ENCODE measurements at regions not wholly inside any gene's neighbourhood (a gene's known extent, or its start where the extent isn't known, plus 50 kb on each side); places are given as distances from the start of the nearest gene placed in this dataset.

- Histone ChIP-seq H3K27me3 (ENCODE audit: insufficient read depth, low read length) (no peaks in the 10 kb centered on the region), H3K79me2 (ENCODE audit: control insufficient read depth, insufficient read depth, low read length, poor library complexity) (no peaks in the 10 kb centered on the region), H3K9me3 (ENCODE audit: insufficient read depth, low read depth, low read length) (peaks cover 2% of the 10 kb centered on the region), H3K79me1 (ENCODE audit: low read length) (no peaks in the 10 kb centered on the region), H3K14ac (ENCODE audit: low read length) (no peak overlapping the region), H3K4ac (ENCODE audit: low read depth, low read length) (no peak overlapping the region), H2BK5ac (ENCODE audit: low read depth, low read length, poor library complexity) (no peak overlapping the region), H4K91ac (ENCODE audit: low read depth, low read length) (no peak overlapping the region), H2BK120ac (ENCODE audit: insufficient read depth, low read length, poor library complexity) (no peak overlapping the region), H3K27ac (ENCODE audit: low read depth, low read length) (no peak overlapping the region), H4K8ac (ENCODE audit: low read depth, low read length) (no peak overlapping the region), H3K18ac (ENCODE audit: low read length) (no peak overlapping the region), H2BK12ac (ENCODE audit: low read length) (no peak overlapping the region), H3K4me1 (ENCODE audit: control insufficient read depth in 1 of 2, insufficient read depth in 2 of 2, low read length in 2 of 2) (peaks cover 2 to 4% of the 10 kb centered on the region in 2 experiments), H3K36me3 (ENCODE audit: control insufficient read depth in 1 of 2, insufficient read depth in 2 of 2, low read length in 2 of 2) (no peaks in the 10 kb centered on the region), H2AFZ (ENCODE audit: insufficient read depth, low read length, poor library complexity) (no peak overlapping the region), H4K12ac (ENCODE audit: low read depth, low read length) (no peak overlapping the region), H3K9ac (ENCODE audit: low read length) (no peak overlapping the region), H3K23ac (ENCODE audit: low read length) (no peak overlapping the region), H3K4me2 (ENCODE audit: low read length) (no peak overlapping the region), H2AK5ac (ENCODE audit: low read length) (no peak overlapping the region), H3K4me3 (ENCODE audit: low read depth, low read length) (no peak overlapping the region)
- no peak for DNase-seq
- WGBS (ENCODE audit: extremely low coverage, insufficient coverage, insufficient read length) = no CpG with 5 or more reads among the region's 3 CpGs
Observed at GRCh38 chr1:168401341-168401740, 120.7 kb downstream of the TBX19 start.

GRCh38 chr1:168400139-168400538 is 119.5 kb downstream of the TBX19 start:
- H3K27ac ChIP-seq (ENCODE audit: low read depth, low read length) = no peak overlapping the region
- no peak for DNase-seq
- H2AK5ac ChIP-seq (ENCODE audit: low read length) = no peak overlapping the region
- H2BK12ac ChIP-seq (ENCODE audit: low read length) = no peak overlapping the region
- no peak overlapping the region for H3K9ac ChIP-seq (ENCODE audit: low read length)
- peaks cover 2 to 4% of the 10 kb centered on the region in 2 experiments for H3K4me1 ChIP-seq (ENCODE audit: control insufficient read depth in 1 of 2, insufficient read depth in 2 of 2, low read length in 2 of 2)
- no peak overlapping the region for H4K91ac ChIP-seq (ENCODE audit: low read depth, low read length)
- no peaks in the 10 kb centered on the region for H3K79me2 ChIP-seq (ENCODE audit: control insufficient read depth, insufficient read depth, low read length, poor library complexity)
- no peak overlapping the region for H3K4me3 ChIP-seq (ENCODE audit: low read depth, low read length)
- H4K12ac ChIP-seq (ENCODE audit: low read depth, low read length) = no peak overlapping the region
- peaks cover 2% of the 10 kb centered on the region for H3K9me3 ChIP-seq (ENCODE audit: insufficient read depth, low read depth, low read length)
- no peak overlapping the region for H2AFZ ChIP-seq (ENCODE audit: insufficient read depth, low read length, poor library complexity)
- WGBS (ENCODE audit: extremely low coverage, insufficient coverage, insufficient read length) = no CpG with 5 or more reads among the region's 1 CpG
- H3K18ac ChIP-seq (ENCODE audit: low read length) = no peak overlapping the region
- no peak overlapping the region for H3K4ac ChIP-seq (ENCODE audit: low read depth, low read length)
- no peak overlapping the region for H3K23ac ChIP-seq (ENCODE audit: low read length)
- no peak overlapping the region for H2BK120ac ChIP-seq (ENCODE audit: insufficient read depth, low read length, poor library complexity)
- H3K79me1 ChIP-seq (ENCODE audit: low read length) = no peaks in the 10 kb centered on the region
- no peak overlapping the region for H3K14ac ChIP-seq (ENCODE audit: low read length)
- no peak overlapping the region for H2BK5ac ChIP-seq (ENCODE audit: low read depth, low read length, poor library complexity)
- H3K27me3 ChIP-seq (ENCODE audit: insufficient read depth, low read length) = no peaks in the 10 kb centered on the region
- H3K4me2 ChIP-seq (ENCODE audit: low read length) = no peak overlapping the region
- H4K8ac ChIP-seq (ENCODE audit: low read depth, low read length) = no peak overlapping the region
- no peaks in the 10 kb centered on the region for H3K36me3 ChIP-seq (ENCODE audit: control insufficient read depth in 1 of 2, insufficient read depth in 2 of 2, low read length in 2 of 2)

GRCh38 chr1:168397806-168398205 is 117.1 kb downstream of the TBX19 start:
- Histone ChIP-seq H2BK120ac (ENCODE audit: insufficient read depth, low read length, poor library complexity) (no peak overlapping the region), H2BK12ac (ENCODE audit: low read length) (no peak overlapping the region), H2AK5ac (ENCODE audit: low read length) (no peak overlapping the region), H3K23ac (ENCODE audit: low read length) (no peak overlapping the region), H3K27me3 (ENCODE audit: insufficient read depth, low read length) (no peaks in the 10 kb centered on the region), H3K9me3 (ENCODE audit: insufficient read depth, low read depth, low read length) (peaks cover 2% of the 10 kb centered on the region), H2BK5ac (ENCODE audit: low read depth, low read length, poor library complexity) (no peak overlapping the region), H3K36me3 (ENCODE audit: control insufficient read depth in 1 of 2, insufficient read depth in 2 of 2, low read length in 2 of 2) (no peaks in the 10 kb centered on the region), H3K4ac (ENCODE audit: low read depth, low read length) (no peak overlapping the region), H3K9ac (ENCODE audit: low read length) (no peak overlapping the region), H3K14ac (ENCODE audit: low read length) (no peak overlapping the region), H4K8ac (ENCODE audit: low read depth, low read length) (no peak overlapping the region), H3K79me1 (ENCODE audit: low read length) (no peaks in the 10 kb centered on the region), H3K4me3 (ENCODE audit: low read depth, low read length) (no peak overlapping the region), H3K79me2 (ENCODE audit: control insufficient read depth, insufficient read depth, low read length, poor library complexity) (no peaks in the 10 kb centered on the region), H3K4me1 (ENCODE audit: control insufficient read depth in 1 of 2, insufficient read depth in 2 of 2, low read length in 2 of 2) (peaks cover 2 to 4% of the 10 kb centered on the region in 2 experiments), H3K4me2 (ENCODE audit: low read length) (no peak overlapping the region), H2AFZ (ENCODE audit: insufficient read depth, low read length, poor library complexity) (no peak overlapping the region), H4K91ac (ENCODE audit: low read depth, low read length) (no peak overlapping the region), H3K27ac (ENCODE audit: low read depth, low read length) (no peak overlapping the region), H3K18ac (ENCODE audit: low read length) (no peak overlapping the region), H4K12ac (ENCODE audit: low read depth, low read length) (no peak overlapping the region)
- WGBS (ENCODE audit: extremely low coverage, insufficient coverage, insufficient read length) = no CpG with 5 or more reads among the region's 4 CpGs
- no peak for DNase-seq

- Histone ChIP-seq H3K36me3 (ENCODE audit: control insufficient read depth in 1 of 2, insufficient read depth in 2 of 2, low read length in 2 of 2) (no peaks in the 10 kb centered on the region), H3K4me1 (ENCODE audit: control insufficient read depth in 1 of 2, insufficient read depth in 2 of 2, low read length in 2 of 2) (peaks cover 2 to 4% of the 10 kb centered on the region in 2 experiments), H2BK12ac (ENCODE audit: low read length) (no peak overlapping the region), H3K27ac (ENCODE audit: low read depth, low read length) (no peak overlapping the region), H3K9me3 (ENCODE audit: insufficient read depth, low read depth, low read length) (peaks cover 2% of the 10 kb centered on the region), H2AFZ (ENCODE audit: insufficient read depth, low read length, poor library complexity) (no peak overlapping the region), H3K23ac (ENCODE audit: low read length) (no peak overlapping the region), H3K9ac (ENCODE audit: low read length) (no peak overlapping the region), H2AK5ac (ENCODE audit: low read length) (no peak overlapping the region), H4K8ac (ENCODE audit: low read depth, low read length) (no peak overlapping the region), H4K91ac (ENCODE audit: low read depth, low read length) (no peak overlapping the region), H3K14ac (ENCODE audit: low read length) (no peak overlapping the region), H3K4ac (ENCODE audit: low read depth, low read length) (no peak overlapping the region), H3K18ac (ENCODE audit: low read length) (no peak overlapping the region), H3K4me2 (ENCODE audit: low read length) (no peak overlapping the region), H3K27me3 (ENCODE audit: insufficient read depth, low read length) (no peaks in the 10 kb centered on the region), H4K12ac (ENCODE audit: low read depth, low read length) (no peak overlapping the region), H3K4me3 (ENCODE audit: low read depth, low read length) (no peak overlapping the region), H3K79me2 (ENCODE audit: control insufficient read depth, insufficient read depth, low read length, poor library complexity) (no peaks in the 10 kb centered on the region), H3K79me1 (ENCODE audit: low read length) (no peaks in the 10 kb centered on the region), H2BK5ac (ENCODE audit: low read depth, low read length, poor library complexity) (no peak overlapping the region), H2BK120ac (ENCODE audit: insufficient read depth, low read length, poor library complexity) (no peak overlapping the region)
- no CpG with 5 or more reads among the region's 3 CpGs for WGBS (ENCODE audit: extremely low coverage, insufficient coverage, insufficient read length)
- peak in 1 of 2 donors; percentile 53 for DNase-seq
Observed at GRCh38 chr1:168396940-168397684, 116.4 kb downstream of the TBX19 start.

Data from trophoblast cell (in vitro differentiated cells and primary cell).